H1 (cell line): ENCODE measurements at regions not wholly inside any gene's neighbourhood (a gene's known extent, or its start where the extent isn't known, plus 50 kb on each side); places are given as distances from the start of the nearest gene placed in this dataset.

Source experiments
- CTCF ChIA-PET: fragments of 300-600 bp; sonication (Branson Sonifier 250); formaldehyde crosslinking; loops from one replicate; lab custom pipeline; 2021; ENCODE audit not compliant: partially characterized antibody; lab: Charles Lee
- POLR2A ChIA-PET: fragments of 300-600 bp; sonication (Branson Sonifier 250); formaldehyde crosslinking; loops from one replicate; lab custom pipeline; 2021; ENCODE audit warnings: inconsistent platforms; ENCODE audit not compliant: partially characterized antibody; lab: Charles Lee
- DNase-seq, 2 experiments: peaks; one replicate each; pipeline versions ENCODE4 v3.0.0 to v3.0.0-alpha.2; 2010 to 2022; ENCODE audit warnings: low spot score in 2 of 2, low read depth in 1 of 2, mixed read lengths in 1 of 2
- FAIRE-seq: peaks from 2 replicates; lab custom pipeline; 2011; peaks lifted over from hg19 to GRCh38; lab: Jason Lieb, UNC
- H2AFZ ChIP-seq: 2 replicates; pipeline ENCODE4 v1.8.1; 2012; ENCODE audit warnings: low read length, inconsistent platforms
- H2AK5ac ChIP-seq: 2 replicates; pipeline ENCODE4 v1.6.1; 2013; ENCODE audit warnings: low read depth, low read length
- H2BK120ac ChIP-seq: replicated peaks from 2 replicates; pipeline ENCODE3; 2013; ENCODE audit warnings: low read depth, low read length, inconsistent platforms
- H2BK12ac ChIP-seq: 2 replicates; pipeline ENCODE4 v1.6.1; 2013; ENCODE audit warnings: low read depth, low read length
- H2BK15ac ChIP-seq: 2 replicates; pipeline ENCODE4 v1.6.1; 2013; ENCODE audit warnings: low read length
- H2BK20ac ChIP-seq: 2 replicates; pipeline ENCODE4 v1.6.1; 2013; ENCODE audit warnings: low read length
- H2BK5ac ChIP-seq: 2 replicates; pipeline ENCODE4 v1.6.1; 2013; ENCODE audit warnings: low read depth, low read length
- H3K14ac ChIP-seq: 2 replicates; pipeline ENCODE4 v1.6.1; 2013; ENCODE audit warnings: inconsistent platforms; ENCODE audit not compliant: insufficient read length
- H3K18ac ChIP-seq: 2 replicates; pipeline ENCODE4 v1.6.1; 2013; ENCODE audit warnings: low read length; ENCODE audit errors: extremely low read depth
- H3K23ac ChIP-seq: 2 replicates; pipeline ENCODE4 v1.6.1; 2013; ENCODE audit warnings: inconsistent platforms; ENCODE audit not compliant: insufficient read length
- H3K23me2 ChIP-seq: 2 replicates; pipeline ENCODE4 v1.6.1; 2013; ENCODE audit warnings: low read depth, low read length
- H3K27ac ChIP-seq: 2 replicates; pipeline ENCODE4 v1.6.1; 2011; ENCODE audit warnings: low read depth, low read length, inconsistent platforms
- H3K27me3 ChIP-seq, 4 experiments: replicated peaks in 1 of 4; 1 replicate in 1 of 4; 2 replicates in 3 of 4; pipeline versions ENCODE4 v1.6.1 to v1.8.1; 2011 to 2013; ENCODE audit warnings: low read length in 3 of 4, mild to moderate bottlenecking in 3 of 4, inconsistent platforms in 2 of 4, mixed read lengths in 2 of 4, moderate library complexity in 1 of 4; ENCODE audit not compliant: control insufficient read depth in 3 of 4, insufficient read depth in 3 of 4; ENCODE audit errors: extremely low read depth in 1 of 4
- H3K36me3 ChIP-seq, 4 experiments: 2 replicates each; pipeline versions ENCODE4 v1.6.1 to v1.8.1; 2011 to 2013; ENCODE audit warnings: mild to moderate bottlenecking in 4 of 4, low read length in 3 of 4, moderate library complexity in 2 of 4, control low read depth in 1 of 4, inconsistent platforms in 1 of 4; ENCODE audit not compliant: insufficient read depth in 4 of 4, control insufficient read depth in 2 of 4
- H3K4ac ChIP-seq: replicated peaks from 2 replicates; pipeline ENCODE3; 2013; ENCODE audit warnings: low read length, low read depth, mixed read lengths, inconsistent platforms; ENCODE audit not compliant: insufficient read length
- H3K4me1 ChIP-seq, 4 experiments: replicated peaks in 1 of 4; 1 replicate in 1 of 4; 2 replicates in 3 of 4; pipeline versions ENCODE4 v1.6.1 to v1.8.1; 2011 to 2013; ENCODE audit warnings: low read length in 3 of 4, inconsistent platforms in 2 of 4, mixed read lengths in 1 of 4; ENCODE audit not compliant: insufficient read depth in 4 of 4, control insufficient read depth in 3 of 4
- H3K4me2 ChIP-seq, 2 experiments: 2 replicates each; pipeline versions ENCODE4 v1.6.1 to v1.8.1; 2011 to 2013; ENCODE audit warnings: low read depth in 2 of 2, low read length in 2 of 2, control low read depth in 1 of 2, inconsistent platforms in 1 of 2, mild to moderate bottlenecking in 1 of 2; ENCODE audit not compliant: insufficient read depth in 1 of 2
- H3K4me3 ChIP-seq, 4 experiments: fragments of 200-600, 300-600 bp in 1 of 4; sonication (generic), shearing (Covaris generic), sonication (Bioruptor Twin) in 1 of 4; 2 replicates each; pipeline versions ENCODE4 v1.5.1 to v1.8.1; 2011 to 2016; ENCODE audit warnings: low read length in 4 of 4, low read depth in 3 of 4, control low read depth in 2 of 4, inconsistent platforms in 2 of 4, mild to moderate bottlenecking in 2 of 4, mixed read lengths in 1 of 4, moderate library complexity in 1 of 4; ENCODE audit not compliant: insufficient read depth in 2 of 4; ENCODE audit errors: extremely low read depth in 1 of 4
- H3K56ac ChIP-seq: replicated peaks from 2 replicates; pipeline ENCODE3; 2013; ENCODE audit warnings: low read depth, mild to moderate bottlenecking, mixed read lengths, low read length, inconsistent platforms; ENCODE audit not compliant: insufficient read length
- H3K79me1 ChIP-seq: 2 replicates; pipeline ENCODE4 v1.6.1; 2013; ENCODE audit warnings: low read depth, low read length, control low read depth
- H3K79me2 ChIP-seq, 2 experiments: 2 replicates each; pipeline versions ENCODE4 v1.6.1 to v1.8.1; 2012 to 2013; ENCODE audit warnings: low read length in 2 of 2, mild to moderate bottlenecking in 2 of 2, inconsistent platforms in 1 of 2; ENCODE audit not compliant: insufficient read depth in 2 of 2, control insufficient read depth in 1 of 2
- H3K9ac ChIP-seq, 4 experiments: replicated peaks in 1 of 4; 1 replicate in 1 of 4; 2 replicates in 3 of 4; pipeline versions ENCODE4 v1.6.1 to v1.8.1; 2011 to 2013; ENCODE audit warnings: low read depth in 3 of 4, low read length in 3 of 4, control low read depth in 2 of 4, mild to moderate bottlenecking in 2 of 4, moderate library complexity in 2 of 4, inconsistent platforms in 1 of 4; ENCODE audit errors: extremely low read depth in 1 of 4
- H3K9me3 ChIP-seq, 2 experiments: 2 replicates each; pipeline versions ENCODE4 v1.6.1 to v1.8.1; 2012 to 2013; ENCODE audit warnings: mild to moderate bottlenecking in 2 of 2, moderate library complexity in 2 of 2, control low read depth in 1 of 2, inconsistent platforms in 1 of 2, low read depth in 1 of 2, low read length in 1 of 2, mixed read lengths in 1 of 2; ENCODE audit not compliant: insufficient read depth in 2 of 2
- H4K20me1 ChIP-seq, 2 experiments: replicated peaks in 1 of 2; 2 replicates each; pipeline versions ENCODE3 to v1.8.1; 2011 to 2013; ENCODE audit warnings: inconsistent platforms in 2 of 2, low read length in 2 of 2, mild to moderate bottlenecking in 1 of 2; ENCODE audit not compliant: insufficient read depth in 2 of 2, control insufficient read depth in 1 of 2
- H4K5ac ChIP-seq: 2 replicates; pipeline ENCODE4 v1.6.1; 2013; ENCODE audit warnings: low read length, low read depth, mixed read lengths, inconsistent platforms; ENCODE audit not compliant: insufficient read length
- H4K8ac ChIP-seq: 2 replicates; pipeline ENCODE4 v1.8.0; 2013; ENCODE audit warnings: mild to moderate bottlenecking, moderate library complexity, low read length, inconsistent platforms; ENCODE audit not compliant: insufficient read depth; ENCODE audit errors: extremely low read depth
- H4K91ac ChIP-seq: replicated peaks from 2 replicates; pipeline ENCODE3; 2013; ENCODE audit warnings: low read length, mixed read lengths, inconsistent platforms; ENCODE audit not compliant: insufficient read length
- CHD2 ChIP-seq: IDR thresholded peaks from 2 replicates; pipeline ENCODE4 v1.6.1; 2012; ENCODE audit warnings: low read length, improper control_type of control experiment
- EP300 ChIP-seq, 2 experiments: IDR thresholded peaks; 1 replicate in 1 of 2; 2 replicates in 1 of 2; pipeline ENCODE4 v1.6.1; 2011 to 2012; ENCODE audit warnings: low read depth in 2 of 2, low read length in 2 of 2, mild to moderate bottlenecking in 2 of 2, borderline replicate concordance in 1 of 2, inconsistent platforms in 1 of 2, moderate library complexity in 1 of 2
- GTF2F1 ChIP-seq: IDR thresholded peaks from 2 replicates; pipeline ENCODE4 v1.6.1; 2012; ENCODE audit warnings: low read depth, low read length, improper control_type of control experiment, borderline replicate concordance
- PHF8 ChIP-seq: fragments of 200-600 bp; sonication (generic); conservative IDR thresholded peaks from 2 replicates; pipeline ENCODE4 v1.7.1; 2012; ENCODE audit warnings: low read depth, mild to moderate bottlenecking, inconsistent platforms, low read length, moderate library complexity
- RFX5 ChIP-seq: IDR thresholded peaks from 2 replicates; pipeline ENCODE4 v1.6.1; 2011; ENCODE audit warnings: low read depth, low read length, improper control_type of control experiment, borderline replicate concordance
- SP4 ChIP-seq: IDR thresholded peaks from 2 replicates; pipeline ENCODE4 v1.6.1; 2012; ENCODE audit warnings: low read length, inconsistent platforms
- SUZ12 ChIP-seq: fragments of 200-600 bp; sonication (generic); IDR thresholded peaks from 2 replicates; pipeline ENCODE4 v1.6.1; 2012; ENCODE audit warnings: mild to moderate bottlenecking, inconsistent platforms, low read length, moderate library complexity, mixed read lengths
- WGBS, 2 experiments: shearing (Covaris generic) in 1 of 2; methylation state at CpG; one replicate each; pipeline versions ENCODE4 v1.1.6 to v1.1.7; 2013 to 2015; ENCODE audit warnings: low lambda C conversion rate in 2 of 2, mixed read lengths in 2 of 2, inconsistent platforms in 1 of 2, low coverage in 1 of 2, missing lambda C conversion rate in 1 of 2; ENCODE audit not compliant: insufficient replicate concordance in 2 of 2, insufficient coverage in 1 of 2, insufficient read length in 1 of 2; ENCODE audit errors: extremely low coverage in 1 of 2, missing lambda C conversion rate in 1 of 2; 5-methylcytosine and 5-hydroxymethylcytosine counted together

GRCh38 chrX:39260965-39261364, 459.7 kb downstream of the MID1IP1 start:
- Histone ChIP-seq H3K18ac (no peak overlapping the region), H2AK5ac (no peak overlapping the region), H4K91ac (no peak overlapping the region), H4K5ac (no peak overlapping the region), H2BK120ac (no peak overlapping the region), H3K9me3 (no peaks in the 10 kb centered on the region), H3K79me2 (no peaks in the 10 kb centered on the region), H3K4me2 (no peak overlapping the region), H3K27me3 (no peaks in the 10 kb centered on the region), H3K4ac (no peak overlapping the region), H4K8ac (no peak overlapping the region), H3K36me3 (no peaks in the 10 kb centered on the region), H3K9ac (no peak overlapping the region), H2BK20ac (no peak overlapping the region), H2AFZ (no peak overlapping the region), H3K79me1 (no peaks in the 10 kb centered on the region), H4K20me1 (no peaks in the 10 kb centered on the region), H3K23ac (no peak overlapping the region), H3K56ac (no peak overlapping the region), H3K4me1 (no peaks in the 10 kb centered on the region), H3K23me2 (no peaks in the 10 kb centered on the region), H2BK5ac (no peak overlapping the region), H2BK12ac (no peak overlapping the region), H2BK15ac (no peak overlapping the region), H3K27ac (no peak overlapping the region), H3K14ac (no peak overlapping the region), H3K4me3 (no peak overlapping the region)
- no peak for TF ChIP-seq EP300 (IDR thresholded peaks at IDR 0.05; ENCODE audit: borderline replicate concordance in 1 of 2, low read depth in 2 of 2, low read length in 2 of 2)
- no peak for TF ChIP-seq SUZ12
- no peak for TF ChIP-seq PHF8
- no peak for TF ChIP-seq RFX5
- no peak for TF ChIP-seq SP4
- TF ChIP-seq GTF2F1, result no peak
- no peak for TF ChIP-seq CHD2
- ChIA-PET CTCF (interaction anchor here (0.8 to 2.3 kb wide), 8 partner anchors 13 to 353 kb away, joined by 3 to 7 read pairs (median 4); no protein-coding TSS in a partner anchor), POLR2A (no interaction called here)
- no peak for DNase-seq
- 100% methylated on average over 3 of the region's 3 CpGs; no CpG with 5 or more reads in 1 of the 2 experiments for WGBS, 2 experiments
- no peak for FAIRE-seq
